Testis (tissue), 2 donors: ENCODE measurements at regions not wholly inside any gene's neighbourhood (a gene's known extent, or its start where the extent isn't known, plus 50 kb on each side); places are given as distances from the start of the nearest gene placed in this dataset.

Source experiments
- DNase-seq: peaks from one replicate; pipeline ENCODE4 v3.0.0-alpha.2; 2019
- H3K27ac ChIP-seq, 2 donors: fragments of 200-600 bp; sonication (generic); one replicate each; pipeline ENCODE4 v1.5.1; 2019
- H3K27me3 ChIP-seq: fragments of 200-600 bp; sonication (generic); one replicate; pipeline ENCODE4 v1.5.1; 2019
- H3K36me3 ChIP-seq: fragments of 200-600 bp; sonication (generic); one replicate; pipeline ENCODE4 v1.5.1; 2017; ENCODE audit warnings: low read depth; ENCODE audit errors: missing control alignments
- H3K4me1 ChIP-seq: fragments of 200-600 bp; sonication (generic); one replicate; pipeline ENCODE4 v1.5.1; 2019
- H3K4me3 ChIP-seq, 2 donors: fragments of 200-600 bp; sonication (generic); one replicate each; pipeline ENCODE4 v1.5.1; 2017 to 2019
- H3K9me3 ChIP-seq: fragments of 200-600 bp; sonication (generic); one replicate; pipeline ENCODE4 v1.5.1; 2017
- POLR2A ChIP-seq: fragments of 450-650 bp; IDR thresholded peaks from one replicate; pipeline ENCODE4 v1.6.1; 2017; ENCODE audit warnings: antibody characterized with exemption, mild to moderate bottlenecking, moderate library complexity
- WGBS, 2 donors: methylation state at CpG; one replicate each; pipeline ENCODE4 v1.1.5; 2018; 5-methylcytosine and 5-hydroxymethylcytosine counted together
- intact Hi-C: fragments of 100-400 bp; cut with DNase I; formaldehyde crosslinking; loops from one replicate; pipeline ENCODE4 v1.15.1; 2023; ENCODE audit warnings: low total_unique reads
- TF ChIP-seq, protein P1 (sequence below), 3 experiments: fragments of 450-650 bp in 2 of 3; fragments of 200-600 bp in 1 of 3; sonication (generic) in 1 of 3; IDR thresholded peaks; one replicate each; pipeline ENCODE4 v1.5.1; 2016 to 2019; ENCODE audit warnings: antibody characterized with exemption in 3 of 3, mild to moderate bottlenecking in 2 of 3, moderate library complexity in 1 of 3

DNA sequence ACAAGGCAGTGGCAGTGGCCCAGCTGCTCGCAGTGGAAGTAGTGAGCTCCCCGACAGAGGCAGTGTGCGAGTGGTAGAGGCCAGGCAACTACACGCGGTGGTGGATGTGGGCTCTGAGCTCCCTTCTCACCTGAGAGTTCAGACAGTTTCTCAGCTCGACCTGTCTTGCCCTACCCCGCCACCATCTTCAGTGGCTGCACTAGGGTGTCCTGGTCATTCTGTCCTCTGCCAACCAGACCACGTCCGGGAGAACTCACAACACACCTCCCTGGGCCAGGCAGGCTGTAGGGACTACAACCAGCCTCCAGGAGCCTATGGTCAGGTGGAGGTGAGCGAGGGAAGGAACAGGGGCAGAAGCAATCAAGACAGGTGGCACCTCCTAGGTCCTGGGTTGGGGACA, 106.3 kb upstream of the SMAD3 start:
- no peaks in the 10 kb centered on the region for H3K4me1 ChIP-seq
- H3K27me3 ChIP-seq: no peaks in the 10 kb centered on the region
- no peak for DNase-seq
- WGBS, 2 donors: 85 to 90% methylated on average over 10 of the region's 10 CpGs
- no peaks in the 10 kb centered on the region for H3K36me3 ChIP-seq
- TF ChIP-seq POLR2A: no peak
- TF ChIP-seq, protein P1, sequence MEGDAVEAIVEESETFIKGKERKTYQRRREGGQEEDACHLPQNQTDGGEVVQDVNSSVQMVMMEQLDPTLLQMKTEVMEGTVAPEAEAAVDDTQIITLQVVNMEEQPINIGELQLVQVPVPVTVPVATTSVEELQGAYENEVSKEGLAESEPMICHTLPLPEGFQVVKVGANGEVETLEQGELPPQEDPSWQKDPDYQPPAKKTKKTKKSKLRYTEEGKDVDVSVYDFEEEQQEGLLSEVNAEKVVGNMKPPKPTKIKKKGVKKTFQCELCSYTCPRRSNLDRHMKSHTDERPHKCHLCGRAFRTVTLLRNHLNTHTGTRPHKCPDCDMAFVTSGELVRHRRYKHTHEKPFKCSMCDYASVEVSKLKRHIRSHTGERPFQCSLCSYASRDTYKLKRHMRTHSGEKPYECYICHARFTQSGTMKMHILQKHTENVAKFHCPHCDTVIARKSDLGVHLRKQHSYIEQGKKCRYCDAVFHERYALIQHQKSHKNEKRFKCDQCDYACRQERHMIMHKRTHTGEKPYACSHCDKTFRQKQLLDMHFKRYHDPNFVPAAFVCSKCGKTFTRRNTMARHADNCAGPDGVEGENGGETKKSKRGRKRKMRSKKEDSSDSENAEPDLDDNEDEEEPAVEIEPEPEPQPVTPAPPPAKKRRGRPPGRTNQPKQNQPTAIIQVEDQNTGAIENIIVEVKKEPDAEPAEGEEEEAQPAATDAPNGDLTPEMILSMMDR (IDR thresholded peaks at IDR 0.05): no peak
- no peak overlapping the region for H3K4me3 ChIP-seq
- H3K9me3 ChIP-seq: no peaks in the 10 kb centered on the region
- no peak overlapping the region for H3K27ac ChIP-seq
- intact Hi-C loops: no loop called here

DNA sequence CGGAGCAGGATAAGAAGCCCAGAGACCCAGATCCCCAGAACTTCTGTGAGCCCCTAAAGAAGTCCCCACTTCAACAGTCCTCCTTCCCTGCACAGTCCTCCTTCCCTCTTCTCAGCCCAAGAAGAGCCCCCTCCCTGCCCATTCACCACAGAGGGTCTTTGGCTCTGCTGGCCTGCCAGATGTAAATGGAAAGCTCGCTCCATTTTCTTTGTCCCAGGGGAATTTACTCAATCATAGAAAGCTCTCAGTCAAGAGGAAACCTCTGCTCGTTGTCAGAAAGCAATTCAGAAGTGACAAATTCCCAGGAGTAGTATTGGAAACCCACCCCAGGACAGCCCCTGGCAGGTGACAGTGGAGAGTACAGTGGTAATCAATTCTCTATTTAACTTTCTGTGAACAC, 105.5 kb upstream of the SMAD3 start:
- WGBS, 2 donors: 66 to 73% methylated on average over 3 of the region's 3 CpGs
- no peak for DNase-seq
- no peaks in the 10 kb centered on the region for H3K4me1 ChIP-seq
- TF ChIP-seq, protein P1 (IDR thresholded peaks at IDR 0.05): no peak
- TF ChIP-seq POLR2A: no peak
- no peaks in the 10 kb centered on the region for H3K27me3 ChIP-seq
- H3K9me3 ChIP-seq: no peaks in the 10 kb centered on the region
- no peaks in the 10 kb centered on the region for H3K36me3 ChIP-seq
- H3K4me3 ChIP-seq: no peak overlapping the region
- intact Hi-C loops: no loop called here
- H3K27ac ChIP-seq: no peak overlapping the region

DNA sequence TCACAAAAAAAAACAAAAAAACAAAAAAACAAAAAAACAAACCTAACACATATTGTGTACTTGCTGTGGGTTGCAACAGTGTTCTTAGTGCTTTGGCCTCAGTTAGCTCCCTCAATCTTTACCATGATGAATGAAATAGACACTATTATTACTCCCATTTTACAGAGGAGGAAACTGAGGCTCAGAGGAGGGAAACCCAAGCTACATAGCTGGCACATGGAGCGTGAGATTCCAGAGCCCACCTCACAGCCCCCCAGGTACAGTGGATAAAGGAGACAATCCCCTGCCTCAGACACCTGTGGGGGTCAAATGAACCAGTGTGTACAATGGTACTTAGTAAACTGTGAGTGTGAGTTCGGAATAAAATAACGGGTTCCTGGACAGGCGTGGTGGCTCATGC, 104.9 kb upstream of the SMAD3 start:
- no peaks in the 10 kb centered on the region for H3K4me1 ChIP-seq
- no peak overlapping the region for H3K4me3 ChIP-seq
- TF ChIP-seq, protein P1 (IDR thresholded peaks at IDR 0.05): no peak
- WGBS, 2 donors: 97 to 100% methylated on average over 4 of the region's 4 CpGs
- H3K9me3 ChIP-seq: no peaks in the 10 kb centered on the region
- H3K27ac ChIP-seq: no peak overlapping the region
- H3K36me3 ChIP-seq: no peaks in the 10 kb centered on the region
- intact Hi-C loops: no loop called here
- DNase-seq: no peak
- H3K27me3 ChIP-seq: no peaks in the 10 kb centered on the region

DNA sequence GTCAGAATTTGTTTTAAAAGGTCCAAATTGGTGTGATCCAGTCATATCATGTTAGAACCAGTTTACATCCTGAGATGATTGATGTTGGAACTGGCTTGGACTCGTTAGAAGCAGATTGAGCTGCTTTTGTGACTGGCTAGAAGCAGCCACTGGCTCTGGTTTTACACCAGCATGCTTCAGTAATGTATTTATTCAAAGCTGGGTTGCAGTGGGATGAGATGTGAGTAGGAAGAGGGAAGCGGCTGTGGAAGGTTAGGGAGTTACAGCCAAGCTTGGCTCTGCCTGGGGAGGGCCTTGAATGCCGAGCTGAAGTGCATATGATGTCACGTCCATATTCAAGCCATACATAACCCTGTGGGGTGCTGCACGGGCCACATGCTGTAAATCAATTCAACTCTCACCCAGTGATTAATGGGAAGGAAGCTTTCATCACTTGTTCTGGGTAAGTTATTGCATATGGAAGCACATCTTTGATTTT, 104.0 kb upstream of the SMAD3 start:
- H3K9me3 ChIP-seq: no peaks in the 10 kb centered on the region
- H3K27ac ChIP-seq: no peak overlapping the region
- TF ChIP-seq POLR2A: no peak
- TF ChIP-seq, protein P1 (IDR thresholded peaks at IDR 0.05): no peak
- no peak overlapping the region for H3K4me3 ChIP-seq
- H3K4me1 ChIP-seq: no peaks in the 10 kb centered on the region
- 65 to 83% methylated on average over 5 of the region's 5 CpGs for WGBS, 2 donors
- DNase-seq: no peak
- H3K27me3 ChIP-seq: no peaks in the 10 kb centered on the region
- H3K36me3 ChIP-seq: no peaks in the 10 kb centered on the region
- intact Hi-C loops: no loop called here

DNA sequence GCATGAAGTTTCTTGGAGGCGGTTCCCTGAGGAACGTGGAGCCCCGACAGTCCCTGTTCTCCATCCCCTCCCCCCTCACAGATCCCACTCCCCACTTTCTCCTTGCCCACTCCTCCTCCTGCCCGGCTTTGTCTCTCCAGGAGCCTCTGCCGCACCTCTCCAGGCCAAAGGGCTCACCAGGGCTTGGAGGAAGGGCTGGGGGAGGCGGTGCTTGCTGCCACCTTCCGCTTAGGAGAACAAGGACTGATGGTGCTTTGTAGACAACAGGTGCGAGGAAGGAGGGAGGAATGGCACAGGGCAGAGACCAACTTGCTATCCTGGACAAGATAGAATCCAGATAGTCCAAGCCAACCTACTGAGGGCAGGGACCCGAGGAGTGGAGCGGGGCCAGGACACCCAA, 103.5 kb upstream of the SMAD3 start:
- Histone ChIP-seq H3K27me3 (no peaks in the 10 kb centered on the region), H3K36me3 (no peaks in the 10 kb centered on the region), H3K27ac (no peak overlapping the region), H3K4me1 (no peaks in the 10 kb centered on the region), H3K9me3 (no peaks in the 10 kb centered on the region), H3K4me3 (no peak overlapping the region)
- intact Hi-C loops: no loop called here
- 83 to 88% methylated on average over 8 to 10 of the region's 10 CpGs for WGBS, 2 donors
- DNase-seq: no peak
- TF ChIP-seq, protein P1 (IDR thresholded peaks at IDR 0.05): no peak
- TF ChIP-seq POLR2A: no peak
